DND-41 (cell line): ENCODE measurements at regions not wholly inside any gene's neighbourhood (a gene's known extent, or its start where the extent isn't known, plus 50 kb on each side); places are given as distances from the start of the nearest gene placed in this dataset.
"Not testable (repeated sequence)": the region's sequence is repeated elsewhere in the genome, so short reads cannot be mapped to it uniquely, and the experiment has no call there.

Experiments
- ATAC-seq: fragments of 200-7000 bp; cut with Tn5 transposase; 3 replicates; pipeline ENCODE4 v1.9.1; 2021; ENCODE audit warnings: low read depth; ENCODE audit not compliant: insufficient read depth
- DNase-seq: peaks from one replicate; pipeline ENCODE4 v3.0.0-alpha.2; 2020
- H2AFZ ChIP-seq: 2 replicates; pipeline ENCODE4 v1.6.0; 2012; ENCODE audit warnings: low read depth, low read length
- H3K27ac ChIP-seq: 2 replicates; pipeline ENCODE4 v1.5.1; 2012; ENCODE audit warnings: low read length, inconsistent platforms
- H3K27me3 ChIP-seq: fragments of 200-600 bp; sonication (generic); 2 replicates; pipeline ENCODE4 v1.6.0; 2012; ENCODE audit warnings: low read length, mild to moderate bottlenecking, inconsistent platforms; ENCODE audit not compliant: insufficient read depth, poor library complexity
- H3K36me3 ChIP-seq: 2 replicates; pipeline ENCODE4 v1.5.1; 2012; ENCODE audit warnings: low read length, inconsistent platforms; ENCODE audit not compliant: insufficient read depth
- H3K4me1 ChIP-seq: 2 replicates; pipeline ENCODE4 v1.5.1; 2012; ENCODE audit warnings: mild to moderate bottlenecking, low read length; ENCODE audit not compliant: insufficient read depth
- H3K4me2 ChIP-seq: 2 replicates; pipeline ENCODE4 v1.6.0; 2012; ENCODE audit warnings: mild to moderate bottlenecking, moderate library complexity, low read length, inconsistent platforms; ENCODE audit not compliant: insufficient read depth
- H3K4me3 ChIP-seq, 2 experiments: fragments of 200-600 bp in 1 of 2; shearing (Covaris generic) in 1 of 2; 2 replicates each; pipeline ENCODE4 v1.5.1; 2012 to 2016; ENCODE audit warnings: inconsistent platforms in 2 of 2, low read length in 2 of 2, mild to moderate bottlenecking in 2 of 2, low read depth in 1 of 2, moderate library complexity in 1 of 2
- H3K79me2 ChIP-seq: 2 replicates; pipeline ENCODE4 v1.6.0; 2012; ENCODE audit warnings: low read length, inconsistent platforms; ENCODE audit not compliant: insufficient read depth
- H3K9ac ChIP-seq: 2 replicates; pipeline ENCODE4 v1.6.0; 2012; ENCODE audit warnings: low read depth, mild to moderate bottlenecking, inconsistent platforms, low read length, moderate library complexity
- H3K9me3 ChIP-seq: 2 replicates; pipeline ENCODE4 v1.5.1; 2012; ENCODE audit warnings: low read length, moderate library complexity, mild to moderate bottlenecking, inconsistent platforms; ENCODE audit not compliant: insufficient read depth, severe bottlenecking
- H4K20me1 ChIP-seq: 2 replicates; pipeline ENCODE4 v1.6.0; 2012; ENCODE audit warnings: low read length; ENCODE audit not compliant: insufficient read depth
- CTCF ChIP-seq: IDR thresholded peaks from 2 replicates; pipeline ENCODE4 v1.5.1; 2012; ENCODE audit warnings: borderline replicate concordance, low read length, moderate library complexity, mild to moderate bottlenecking; ENCODE audit not compliant: poor library complexity, severe bottlenecking; ENCODE audit errors: extremely low read depth
- EZH2 ChIP-seq: IDR thresholded peaks from 3 replicates; pipeline ENCODE4 v1.6.1; 2012; ENCODE audit warnings: borderline replicate concordance, low read depth, mild to moderate bottlenecking, moderate library complexity, low read length, inconsistent platforms; ENCODE audit not compliant: severe bottlenecking

- not testable (repeated sequence) for ATAC-seq, DNase-seq, H3K27me3 ChIP-seq, H3K79me2 ChIP-seq, H3K27ac ChIP-seq, H3K9ac ChIP-seq, H3K4me3 ChIP-seq, H4K20me1 ChIP-seq, H2AFZ ChIP-seq, H3K4me1 ChIP-seq, H3K9me3 ChIP-seq, H3K36me3 ChIP-seq, H3K4me2 ChIP-seq
Measured at GRCh38 chr15:20680257-20680815, 138.7 kb upstream of the GOLGA6L6 start.

- Histone ChIP-seq H3K9me3 (no peaks in the 10 kb centered on the region), H3K27ac (no peak overlapping the region), H3K79me2 (no peaks in the 10 kb centered on the region), H3K4me2 (no peak overlapping the region), H2AFZ (no peak overlapping the region), H3K4me1 (no peaks in the 10 kb centered on the region), H3K9ac (no peak overlapping the region), H3K36me3 (no peaks in the 10 kb centered on the region), H3K4me3 (no peak overlapping the region), H4K20me1 (no peaks in the 10 kb centered on the region), H3K27me3 (no peaks in the 10 kb centered on the region)
- ATAC-seq (no peak), DNase-seq (no peak)
- TF ChIP-seq CTCF: no peak
- TF ChIP-seq EZH2: no peak
Measured at GRCh38 chr15:20672470-20672869, 130.9 kb upstream of the GOLGA6L6 start.

- no peaks in the 10 kb centered on the region for H3K4me1 ChIP-seq
- ATAC-seq: no peak
- H3K9ac ChIP-seq: no peak overlapping the region
- no peaks in the 10 kb centered on the region for H4K20me1 ChIP-seq
- H2AFZ ChIP-seq: no peak overlapping the region
- H3K9me3 ChIP-seq: no peaks in the 10 kb centered on the region
- H3K4me3 ChIP-seq: no peak overlapping the region
- TF ChIP-seq CTCF (no peak), EZH2 (no peak)
- no peaks in the 10 kb centered on the region for H3K79me2 ChIP-seq
- no peak overlapping the region for H3K4me2 ChIP-seq
- H3K36me3 ChIP-seq: no peaks in the 10 kb centered on the region
- no peak for DNase-seq
- H3K27me3 ChIP-seq: no peaks in the 10 kb centered on the region
- H3K27ac ChIP-seq: no peak overlapping the region
Measured at GRCh38 chr15:20671675-20672074, 130.1 kb upstream of the GOLGA6L6 start.

GRCh38 chr15:20666410-20666809 is 124.8 kb upstream of the GOLGA6L6 start:
- H3K9me3 ChIP-seq, H3K27me3 ChIP-seq, H3K27ac ChIP-seq, DNase-seq, ATAC-seq, H3K36me3 ChIP-seq, H3K4me1 ChIP-seq, H4K20me1 ChIP-seq, H2AFZ ChIP-seq, H3K4me3 ChIP-seq, H3K79me2 ChIP-seq, H3K9ac ChIP-seq, H3K4me2 ChIP-seq: not testable (repeated sequence)
